ENCODE measurements at regions not wholly inside any gene's neighbourhood (a gene's known extent, or its start where the extent isn't known, plus 50 kb on each side); places are given as distances from the start of the nearest gene placed in this dataset.

- CTCF ChIA-PET (ENCODE audit: partially characterized antibody), result no interaction called here
- DNase-seq (ENCODE audit: low read depth in 1 of 2, low spot score in 2 of 2), result no peak
- H3K4me3 ChIP-seq (ENCODE audit: extremely low read depth in 1 of 4, insufficient read depth in 2 of 4, low read depth in 3 of 4, low read length in 4 of 4), result no peak overlapping the region
- no peak overlapping the region for H4K5ac ChIP-seq (ENCODE audit: insufficient read length, low read depth, low read length)
- no peak overlapping the region for H3K4ac ChIP-seq (replicated peaks; ENCODE audit: insufficient read length, low read depth, low read length)
- H2AK5ac ChIP-seq (ENCODE audit: low read depth, low read length), result no peak overlapping the region
- H2BK20ac ChIP-seq (ENCODE audit: low read length), result no peak overlapping the region
- no peaks in the 10 kb centered on the region for H3K79me2 ChIP-seq (ENCODE audit: control insufficient read depth in 1 of 2, insufficient read depth in 2 of 2, low read length in 2 of 2)
- no peaks in the 10 kb centered on the region; the same call in 1 of the 2 replicates for H3K23me2 ChIP-seq (ENCODE audit: low read depth, low read length)
- no peak overlapping the region for H2AFZ ChIP-seq (ENCODE audit: low read length)
- FAIRE-seq, result no peak
- no peaks in the 10 kb centered on the region for H4K20me1 ChIP-seq (replicated peaks in 1 of 2; ENCODE audit: control insufficient read depth in 1 of 2, insufficient read depth in 2 of 2, low read length in 2 of 2)
- WGBS, 2 experiments (ENCODE audit: extremely low coverage in 1 of 2, insufficient coverage in 1 of 2, insufficient read length in 1 of 2, insufficient replicate concordance in 2 of 2, low coverage in 1 of 2, low lambda C conversion rate in 2 of 2, missing lambda C conversion rate in 1 of 2), result 83% methylated on average over 2 of the region's 2 CpGs; no CpG with 5 or more reads in 1 of the 2 experiments
- H2BK120ac ChIP-seq (replicated peaks; ENCODE audit: low read depth, low read length), result no peak overlapping the region
- H3K27ac ChIP-seq (ENCODE audit: low read depth, low read length), result no peak overlapping the region
- H3K36me3 ChIP-seq (ENCODE audit: control insufficient read depth in 2 of 4, insufficient read depth in 4 of 4, low read length in 3 of 4), result no peaks in the 10 kb centered on the region
- TF ChIP-seq EZH2 (IDR thresholded peaks at IDR 0.05; ENCODE audit: low read depth, low read length, severe bottlenecking), result no peak
- TF ChIP-seq POLR2A (IDR thresholded peaks at IDR 0.05; ENCODE audit: control extremely low read depth in 1 of 2, low read depth in 2 of 2, low read length in 2 of 2), result no peak
- H2BK5ac ChIP-seq (ENCODE audit: low read depth, low read length), result no peak overlapping the region
- H2BK15ac ChIP-seq (ENCODE audit: low read length), result no peak overlapping the region
- no peak overlapping the region for H3K14ac ChIP-seq (ENCODE audit: insufficient read length)
- H3K56ac ChIP-seq (replicated peaks; ENCODE audit: insufficient read length, low read depth, low read length), result no peak overlapping the region
- POLR2A ChIA-PET (ENCODE audit: partially characterized antibody), result no interaction called here
- no peak overlapping the region for H4K8ac ChIP-seq (ENCODE audit: extremely low read depth, insufficient read depth, low read length)
- no peak overlapping the region for H3K9ac ChIP-seq (replicated peaks in 1 of 4; ENCODE audit: extremely low read depth in 1 of 4, low read depth in 3 of 4, low read length in 3 of 4)
- no peak overlapping the region for H4K91ac ChIP-seq (replicated peaks; ENCODE audit: insufficient read length, low read length)
- no peak overlapping the region for H3K23ac ChIP-seq (ENCODE audit: insufficient read length)
- no peaks in the 10 kb centered on the region for H3K4me1 ChIP-seq (replicated peaks in 1 of 4; ENCODE audit: control insufficient read depth in 3 of 4, insufficient read depth in 4 of 4, low read length in 3 of 4)
- H3K18ac ChIP-seq (ENCODE audit: extremely low read depth, low read length), result no peak overlapping the region
- H3K27me3 ChIP-seq (replicated peaks in 1 of 4; ENCODE audit: control insufficient read depth in 3 of 4, extremely low read depth in 1 of 4, insufficient read depth in 3 of 4, low read length in 3 of 4), result no peaks in the 10 kb centered on the region
- no peaks in the 10 kb centered on the region for H3K9me3 ChIP-seq (ENCODE audit: insufficient read depth in 2 of 2, low read depth in 1 of 2, low read length in 1 of 2)
- H2BK12ac ChIP-seq (ENCODE audit: low read depth, low read length), result no peak overlapping the region
- H3K4me2 ChIP-seq (ENCODE audit: insufficient read depth in 1 of 2, low read depth in 2 of 2, low read length in 2 of 2), result no peak overlapping the region
- no peaks in the 10 kb centered on the region for H3K79me1 ChIP-seq (ENCODE audit: low read depth, low read length)
Measured at GRCh38 chr2:122758967-122759366, 1003.5 kb downstream of the TSN start.
